Right lobe of liver (tissue), 6 donors: ENCODE measurements at regions not wholly inside any gene's neighbourhood (a gene's known extent, or its start where the extent isn't known, plus 50 kb on each side); places are given as distances from the start of the nearest gene placed in this dataset.

Experiments
- ATAC-seq, 4 donors: fragments of 200-7000 bp; cut with Tn5 transposase; one replicate each; pipeline ENCODE4 v1.9.1; 2020; ENCODE audit warnings: mild to moderate bottlenecking in 4 of 4, moderate library complexity in 4 of 4
- DNase-seq, 3 donors: peaks; one replicate each; pipeline ENCODE4 v3.0.0-alpha.2; 2020
- H3K27ac ChIP-seq, 3 donors: fragments of 200-600 bp; one replicate each; pipeline ENCODE4 v1.8.0; 2022
- H3K27me3 ChIP-seq, 2 donors: fragments of 200-600 bp; one replicate each; pipeline ENCODE4 v1.8.0; 2022
- H3K36me3 ChIP-seq, 4 donors: fragments of 200-600 bp; sonication (generic) in 1 of 4; one replicate each; pipeline versions ENCODE4 v1.5.1 to v1.8.0; 2017 to 2022; ENCODE audit warnings: control low read depth in 1 of 4
- H3K4me1 ChIP-seq, 4 donors: fragments of 200-600 bp; sonication (generic) in 1 of 4; one replicate each; pipeline versions ENCODE4 v1.5.1 to v1.8.0; 2017 to 2022; ENCODE audit warnings: control low read depth in 1 of 4
- H3K4me3 ChIP-seq, 3 donors: fragments of 200-600 bp; one replicate each; pipeline ENCODE4 v1.8.0; 2022
- H3K9me3 ChIP-seq, 4 donors: fragments of 200-600 bp; sonication (generic) in 1 of 4; one replicate each; pipeline versions ENCODE4 v1.5.1 to v1.8.0; 2017 to 2022; ENCODE audit warnings: control low read depth in 1 of 4
- POLR2A ChIP-seq: fragments of 450-650 bp; IDR thresholded peaks from one replicate; pipeline ENCODE4 v1.6.1; 2017; ENCODE audit warnings: antibody characterized with exemption, mild to moderate bottlenecking
- WGBS: methylation state at CpG from one replicate; pipeline ENCODE4 v1.1.6; 2018; ENCODE audit warnings: low coverage, low lambda C conversion rate; ENCODE audit not compliant: insufficient coverage; ENCODE audit errors: missing lambda C conversion rate; 5-methylcytosine and 5-hydroxymethylcytosine counted together
- intact Hi-C, 2 donors: fragments of 100-400 bp; cut with DNase I; formaldehyde crosslinking; loops; one replicate each; pipeline versions ENCODE4 v1.11.2 to v1.14.1; 2022
- TF ChIP-seq, protein P1 (sequence below), 4 donors: fragments of 200-600 bp in 3 of 4; fragments of 450-650 bp in 1 of 4; IDR thresholded peaks; one replicate each; pipeline versions ENCODE4 v1.5.1 to v1.8.0; 2016 to 2022; ENCODE audit warnings: antibody characterized with exemption in 4 of 4, mild to moderate bottlenecking in 2 of 4
- donor health status: DM: no; HTN: yes; CAD: no.
- donor health status: DM: no; HTN: no; CAD: no.
- donor health status: DM: no; HTN: no; CAD: no.
- donor health status: DM: no; HTN: yes; CAD: no.
- donor health status: DM: no; HTN: yes; CAD: no.

DNA sequence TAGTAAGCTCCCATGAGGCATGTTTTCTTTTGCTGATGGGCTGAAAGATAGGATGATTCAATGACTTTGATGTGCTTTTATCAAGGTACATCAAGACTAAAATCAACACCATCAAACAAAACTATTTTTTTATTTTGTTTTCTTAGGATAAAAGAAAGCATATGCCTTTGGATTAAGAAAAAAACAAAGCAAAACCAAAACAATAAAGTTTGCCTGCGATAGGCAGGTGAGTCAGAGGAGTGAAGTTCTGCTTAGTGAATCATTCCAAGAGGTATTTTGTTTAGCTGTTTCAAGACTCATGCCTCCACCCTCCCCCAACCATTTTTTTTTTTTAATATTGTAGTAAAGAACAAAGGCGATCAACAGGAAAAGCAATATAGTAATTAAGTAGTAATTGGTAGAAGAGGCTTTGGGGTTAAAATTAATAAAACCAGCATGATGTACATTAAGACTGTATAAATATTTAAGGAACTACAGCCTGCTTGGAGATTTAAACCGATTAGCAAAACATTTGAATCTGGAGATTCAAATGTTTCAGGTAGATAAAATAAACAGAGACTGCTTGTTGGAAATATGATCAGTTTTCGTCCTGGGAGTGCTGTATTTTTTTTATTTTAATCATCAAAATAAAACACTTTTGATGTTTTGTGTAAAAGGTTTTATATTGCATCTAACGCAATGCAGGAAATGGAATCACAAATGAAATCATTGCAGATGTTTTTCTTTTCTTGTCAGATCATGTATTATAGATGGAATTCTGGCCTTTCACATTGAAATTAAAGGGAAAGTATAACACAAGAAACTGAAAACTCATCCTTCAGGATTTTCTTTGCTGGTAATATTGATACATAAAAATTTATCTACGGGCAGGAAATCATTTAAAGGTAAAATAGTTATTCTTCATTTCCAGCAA is 482.3 kb upstream of the MANEA start:
- no peaks in the 10 kb centered on the region for H3K27me3 ChIP-seq
- 22% methylated on average over 6 of the region's 6 CpGs for WGBS
- no peak for TF ChIP-seq POLR2A
- TF ChIP-seq, protein P1, sequence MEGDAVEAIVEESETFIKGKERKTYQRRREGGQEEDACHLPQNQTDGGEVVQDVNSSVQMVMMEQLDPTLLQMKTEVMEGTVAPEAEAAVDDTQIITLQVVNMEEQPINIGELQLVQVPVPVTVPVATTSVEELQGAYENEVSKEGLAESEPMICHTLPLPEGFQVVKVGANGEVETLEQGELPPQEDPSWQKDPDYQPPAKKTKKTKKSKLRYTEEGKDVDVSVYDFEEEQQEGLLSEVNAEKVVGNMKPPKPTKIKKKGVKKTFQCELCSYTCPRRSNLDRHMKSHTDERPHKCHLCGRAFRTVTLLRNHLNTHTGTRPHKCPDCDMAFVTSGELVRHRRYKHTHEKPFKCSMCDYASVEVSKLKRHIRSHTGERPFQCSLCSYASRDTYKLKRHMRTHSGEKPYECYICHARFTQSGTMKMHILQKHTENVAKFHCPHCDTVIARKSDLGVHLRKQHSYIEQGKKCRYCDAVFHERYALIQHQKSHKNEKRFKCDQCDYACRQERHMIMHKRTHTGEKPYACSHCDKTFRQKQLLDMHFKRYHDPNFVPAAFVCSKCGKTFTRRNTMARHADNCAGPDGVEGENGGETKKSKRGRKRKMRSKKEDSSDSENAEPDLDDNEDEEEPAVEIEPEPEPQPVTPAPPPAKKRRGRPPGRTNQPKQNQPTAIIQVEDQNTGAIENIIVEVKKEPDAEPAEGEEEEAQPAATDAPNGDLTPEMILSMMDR (IDR thresholded peaks at IDR 0.05) = no peak
- DNase-seq (no peak), ATAC-seq (peak; percentile 66 to 83 (median 68))
- peak overlapping the region in 2 of 3 donors; percentile 16 to 36 for H3K4me3 ChIP-seq
- H3K36me3 ChIP-seq = no peaks in the 10 kb centered on the region
- peaks cover 0 to 8% (median 0%) of the 10 kb centered on the region in 4 donors for H3K4me1 ChIP-seq
- H3K9me3 ChIP-seq = no peaks in the 10 kb centered on the region
- intact Hi-C loops = no loop called here
- peak overlapping the region; percentile 7 to 66 (median 51) for H3K27ac ChIP-seq

DNA sequence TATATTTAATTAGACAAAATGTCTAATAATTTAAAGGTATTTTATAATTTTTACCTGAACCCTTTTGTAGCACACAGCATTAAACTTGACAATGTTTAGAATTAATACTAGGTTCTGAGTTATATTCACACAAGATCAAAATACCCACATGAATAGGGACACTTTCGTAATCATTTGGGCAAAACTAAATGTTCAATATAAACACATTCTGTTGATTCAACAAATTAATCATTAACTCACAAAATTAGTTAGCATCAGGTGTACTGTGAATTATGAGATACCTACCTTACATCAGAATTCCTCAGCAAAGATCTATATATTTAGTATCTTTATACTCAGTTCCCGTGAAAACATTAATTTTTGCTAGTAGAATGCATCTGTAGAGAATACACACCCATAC is 481.5 kb upstream of the MANEA start:
- DNase-seq (no peak), ATAC-seq (peak; percentile 81 to 89 (median 82))
- H3K36me3 ChIP-seq = no peaks in the 10 kb centered on the region
- 22% methylated on average over 2 of the region's 2 CpGs for WGBS
- TF ChIP-seq POLR2A = no peak
- TF ChIP-seq, protein P1 (IDR thresholded peaks at IDR 0.05) = no peak
- H3K27me3 ChIP-seq = no peaks in the 10 kb centered on the region
- H3K9me3 ChIP-seq = no peaks in the 10 kb centered on the region
- H3K4me3 ChIP-seq = peak overlapping the region in 2 of 3 donors; percentile 16 to 36
- H3K4me1 ChIP-seq = peaks cover 0 to 8% (median 0%) of the 10 kb centered on the region in 4 donors
- intact Hi-C loops = no loop called here
- H3K27ac ChIP-seq = peak overlapping the region; percentile 7 to 66 (median 51)

DNA sequence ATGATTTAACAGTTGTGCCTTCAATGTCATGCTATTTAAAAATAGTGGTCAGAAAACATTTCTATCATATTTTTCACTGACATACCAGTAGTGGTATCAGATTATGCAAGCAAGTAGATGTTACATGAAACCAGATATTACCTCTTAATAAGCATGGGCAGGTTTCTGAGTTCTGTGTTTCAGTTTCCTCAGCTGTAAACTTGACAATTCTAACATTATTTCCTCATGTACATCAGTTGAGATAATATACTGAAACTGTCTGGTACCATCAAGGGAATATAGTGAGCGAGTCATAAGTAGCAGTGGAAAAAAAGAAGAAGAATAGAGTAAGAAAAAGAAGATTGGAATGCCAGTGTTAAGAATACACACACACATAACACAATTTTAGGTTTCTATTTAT is 477.9 kb upstream of the MANEA start:
- TF ChIP-seq, protein P1 (IDR thresholded peaks at IDR 0.05) = no peak
- no peak for TF ChIP-seq POLR2A
- H3K9me3 ChIP-seq = no peaks in the 10 kb centered on the region
- WGBS = 71% methylated on average over 1 of the region's 1 CpG
- no peaks in the 10 kb centered on the region for H3K36me3 ChIP-seq
- no peak overlapping the region for H3K27ac ChIP-seq
- H3K27me3 ChIP-seq = no peaks in the 10 kb centered on the region
- intact Hi-C loops = no loop called here
- ATAC-seq = no peak
- H3K4me1 ChIP-seq = peaks cover 0 to 8% (median 0%) of the 10 kb centered on the region in 4 donors
- no peak for DNase-seq
- no peak overlapping the region for H3K4me3 ChIP-seq

DNA sequence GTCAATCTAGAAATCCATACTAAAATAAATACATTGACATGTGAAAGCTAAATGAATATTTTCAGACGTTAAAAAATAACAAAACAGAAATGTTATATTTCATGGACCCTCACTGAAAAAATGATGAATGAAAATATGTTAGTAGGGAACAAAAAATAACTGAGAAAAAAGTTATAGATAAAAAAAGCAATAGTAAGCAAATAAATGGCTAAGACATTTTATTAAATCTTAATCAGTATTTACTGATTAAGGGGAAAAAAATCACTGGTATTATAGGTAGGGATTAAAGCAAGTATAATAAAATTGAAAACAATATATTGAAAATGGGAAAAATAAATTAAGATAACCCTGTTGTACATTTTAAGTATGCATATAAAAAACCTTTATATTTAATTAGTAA is 468.1 kb upstream of the MANEA start:
- Histone ChIP-seq H3K27me3 (no peaks in the 10 kb centered on the region), H3K9me3 (no peaks in the 10 kb centered on the region), H3K27ac (no peak overlapping the region), H3K4me3 (no peak overlapping the region), H3K4me1 (no peaks in the 10 kb centered on the region), H3K36me3 (no peaks in the 10 kb centered on the region)
- no peak for DNase-seq
- 76% methylated on average over 1 of the region's 1 CpG for WGBS
- ATAC-seq = no peak
- intact Hi-C loops = no loop called here
- TF ChIP-seq, protein P1 (IDR thresholded peaks at IDR 0.05) = no peak
- no peak for TF ChIP-seq POLR2A
